Stromal cell of bone marrow (primary cell): ENCODE measurements at regions not wholly inside any gene's neighbourhood (a gene's known extent, or its start where the extent isn't known, plus 50 kb on each side); places are given as distances from the start of the nearest gene placed in this dataset.

ENCODE experiments used
- DNase-seq: peaks from one replicate; pipeline ENCODE4 v3.0.0-alpha.2; 2012; ENCODE audit warnings: low read depth

GRCh38 chr2:234768608-234769196 is 183.1 kb upstream of the SH3BP4 start:
- DNase-seq = no peak

GRCh38 chr2:234765279-234765678 is 186.5 kb upstream of the SH3BP4 start:
- DNase-seq = no peak

- DNase-seq = no peak
Observed at GRCh38 chr2:234764372-234764771, 187.4 kb upstream of the SH3BP4 start.

- DNase-seq = no peak
Observed at GRCh38 chr2:234763002-234763873, 188.6 kb upstream of the SH3BP4 start.

- no peak for DNase-seq
Observed at GRCh38 chr2:234761910-234762309, 189.9 kb upstream of the SH3BP4 start.

GRCh38 chr2:234754126-234754525 is 197.7 kb upstream of the SH3BP4 start:
- DNase-seq = no peak

- DNase-seq = no peak
Observed at GRCh38 chr2:234753701-234754100, 198.1 kb upstream of the SH3BP4 start.

GRCh38 chr2:234752966-234753365 is 198.9 kb upstream of the SH3BP4 start:
- no peak for DNase-seq

GRCh38 chr2:234751275-234751973 is 200.4 kb upstream of the SH3BP4 start:
- no peak for DNase-seq

GRCh38 chr2:234747833-234748559 is 203.8 kb upstream of the SH3BP4 start:
- no peak for DNase-seq

- no peak for DNase-seq
Observed at GRCh38 chr2:234747032-234747431, 204.8 kb upstream of the SH3BP4 start.

- DNase-seq = no peak
Observed at GRCh38 chr2:234745347-234745746, 206.5 kb upstream of the SH3BP4 start.

- no peak for DNase-seq
Observed at GRCh38 chr2:234741976-234742375, 209.8 kb upstream of the SH3BP4 start.

- no peak for DNase-seq
Observed at GRCh38 chr2:234739061-234739460, 212.8 kb upstream of the SH3BP4 start.

GRCh38 chr2:234735829-234736228 is 216.0 kb upstream of the SH3BP4 start:
- DNase-seq = no peak

- no peak for DNase-seq
Observed at GRCh38 chr2:234733795-234734600, 217.8 kb upstream of the SH3BP4 start.

- no peak for DNase-seq
Observed at GRCh38 chr2:234733093-234733489, 218.7 kb upstream of the SH3BP4 start.

GRCh38 chr2:234732404-234733092 is 219.3 kb upstream of the SH3BP4 start:
- no peak for DNase-seq

- no peak for DNase-seq
Observed at GRCh38 chr2:234731236-234731635, 220.6 kb upstream of the SH3BP4 start.

GRCh38 chr2:234730066-234730640 is 221.7 kb upstream of the SH3BP4 start:
- DNase-seq = no peak
